ENCODE measurements at regions not wholly inside any gene's neighbourhood (a gene's known extent, or its start where the extent isn't known, plus 50 kb on each side); places are given as distances from the start of the nearest gene placed in this dataset.

- no peak for TF ChIP-seq KDM4A (IDR thresholded peaks at IDR 0.05; ENCODE audit: low read depth, low read length, severe bottlenecking)
- no peak for TF ChIP-seq FOSL1 (IDR thresholded peaks at IDR 0.05; ENCODE audit: insufficient read depth, low read depth, low read length)
- no peak for TF ChIP-seq BCL11A (IDR thresholded peaks at IDR 0.05; ENCODE audit: low read depth in 2 of 2, low read length in 2 of 2)
- TF ChIP-seq BRCA1 (IDR thresholded peaks at IDR 0.05; ENCODE audit: low read depth, low read length): no peak
Observed at GRCh38 chrY:7465185-7465621, 553.7 kb upstream of the AMELY start (continued).

Data from H1 (cell line).